ENCODE measurements at regions not wholly inside any gene's neighbourhood (a gene's known extent, or its start where the extent isn't known, plus 50 kb on each side); places are given as distances from the start of the nearest gene placed in this dataset.

- TF ChIP-seq SNAI2 (CRISPR knock-in tag; IDR thresholded peaks at IDR 0.05) (no peak), CREB5 (CRISPR knock-in tag; IDR thresholded peaks at IDR 0.05; ENCODE audit: low read depth) (no peak), ZNF8 (CRISPR knock-in tag; IDR thresholded peaks at IDR 0.05) (no peak), ZC3H10 (CRISPR knock-in tag; IDR thresholded peaks at IDR 0.05) (no peak), PPARA (CRISPR knock-in tag; IDR thresholded peaks at IDR 0.05; ENCODE audit: borderline replicate concordance) (no peak), CSRNP3 (CRISPR knock-in tag; IDR thresholded peaks at IDR 0.05) (no peak)
- no peak for ATAC-seq
Observed at GRCh38 chr14:31993521-31993951, 83.6 kb upstream of the ARHGAP5 start.

GRCh38 chr14:31994391-31995033 is 82.6 kb upstream of the ARHGAP5 start:
- TF ChIP-seq ZNF70 (CRISPR knock-in tag; IDR thresholded peaks at IDR 0.05) (no peak), ISL1 (CRISPR knock-in tag; IDR thresholded peaks at IDR 0.05) (peak; percentile 56)
- no peak for ATAC-seq

- ATAC-seq = no peak
- TF ChIP-seq ARNTL (CRISPR knock-in tag; IDR thresholded peaks at IDR 0.05; ENCODE audit: borderline replicate concordance, low read depth) (no peak), ZFP3 (CRISPR knock-in tag; IDR thresholded peaks at IDR 0.05) (no peak), PPARA (CRISPR knock-in tag; IDR thresholded peaks at IDR 0.05; ENCODE audit: borderline replicate concordance) (no peak), CSRNP3 (CRISPR knock-in tag; IDR thresholded peaks at IDR 0.05) (no peak), ESRRG (CRISPR knock-in tag; IDR thresholded peaks at IDR 0.05) (no peak), ZNF8 (CRISPR knock-in tag; IDR thresholded peaks at IDR 0.05) (no peak), RARB (CRISPR knock-in tag; IDR thresholded peaks at IDR 0.05) (no peak), SNAI2 (CRISPR knock-in tag; IDR thresholded peaks at IDR 0.05) (no peak), ZNF70 (CRISPR knock-in tag; IDR thresholded peaks at IDR 0.05) (no peak), TOX (CRISPR knock-in tag; IDR thresholded peaks at IDR 0.05; ENCODE audit: borderline replicate concordance) (no peak)
Observed at GRCh38 chr14:32003585-32003984, 73.5 kb upstream of the ARHGAP5 start.

GRCh38 chr14:32004300-32004699 is 72.8 kb upstream of the ARHGAP5 start:
- 0 out of 3 replicates have a peak, but pooled peaks have one; percentile 31 for ATAC-seq
- TF ChIP-seq ESRRG (CRISPR knock-in tag; IDR thresholded peaks at IDR 0.05) (no peak), TOX (CRISPR knock-in tag; IDR thresholded peaks at IDR 0.05; ENCODE audit: borderline replicate concordance) (no peak), PATZ1 (CRISPR knock-in tag; IDR thresholded peaks at IDR 0.05; ENCODE audit: borderline replicate concordance) (no peak), OSR1 (CRISPR knock-in tag; IDR thresholded peaks at IDR 0.05) (no peak), SNAI2 (CRISPR knock-in tag; IDR thresholded peaks at IDR 0.05) (no peak), PPARA (CRISPR knock-in tag; IDR thresholded peaks at IDR 0.05; ENCODE audit: borderline replicate concordance) (no peak), TSHZ2 (CRISPR knock-in tag; IDR thresholded peaks at IDR 0.05) (no peak), BACH2 (CRISPR knock-in tag; IDR thresholded peaks at IDR 0.05; ENCODE audit: borderline replicate concordance) (no peak), POU6F1 (CRISPR knock-in tag; IDR thresholded peaks at IDR 0.05; ENCODE audit: borderline replicate concordance, low read depth) (no peak), ZFP3 (CRISPR knock-in tag; IDR thresholded peaks at IDR 0.05) (no peak), ZC3H10 (CRISPR knock-in tag; IDR thresholded peaks at IDR 0.05) (no peak), GLIS3 (CRISPR knock-in tag; IDR thresholded peaks at IDR 0.05) (no peak), ZFP30 (CRISPR knock-in tag; IDR thresholded peaks at IDR 0.05) (no peak), RARB (CRISPR knock-in tag; IDR thresholded peaks at IDR 0.05) (no peak), ZNF70 (CRISPR knock-in tag; IDR thresholded peaks at IDR 0.05) (no peak), ZNF565 (CRISPR knock-in tag; conservative IDR thresholded peaks at IDR 0.05; ENCODE audit: low read depth) (no peak), ARNTL (CRISPR knock-in tag; IDR thresholded peaks at IDR 0.05; ENCODE audit: borderline replicate concordance, low read depth) (no peak), CSDC2 (CRISPR knock-in tag; IDR thresholded peaks at IDR 0.05) (no peak), ZNF8 (CRISPR knock-in tag; IDR thresholded peaks at IDR 0.05) (no peak), ISL1 (CRISPR knock-in tag; IDR thresholded peaks at IDR 0.05) (no peak)
